ENCODE measurements at regions not wholly inside any gene's neighbourhood (a gene's known extent, or its start where the extent isn't known, plus 50 kb on each side); places are given as distances from the start of the nearest gene placed in this dataset.

DNA sequence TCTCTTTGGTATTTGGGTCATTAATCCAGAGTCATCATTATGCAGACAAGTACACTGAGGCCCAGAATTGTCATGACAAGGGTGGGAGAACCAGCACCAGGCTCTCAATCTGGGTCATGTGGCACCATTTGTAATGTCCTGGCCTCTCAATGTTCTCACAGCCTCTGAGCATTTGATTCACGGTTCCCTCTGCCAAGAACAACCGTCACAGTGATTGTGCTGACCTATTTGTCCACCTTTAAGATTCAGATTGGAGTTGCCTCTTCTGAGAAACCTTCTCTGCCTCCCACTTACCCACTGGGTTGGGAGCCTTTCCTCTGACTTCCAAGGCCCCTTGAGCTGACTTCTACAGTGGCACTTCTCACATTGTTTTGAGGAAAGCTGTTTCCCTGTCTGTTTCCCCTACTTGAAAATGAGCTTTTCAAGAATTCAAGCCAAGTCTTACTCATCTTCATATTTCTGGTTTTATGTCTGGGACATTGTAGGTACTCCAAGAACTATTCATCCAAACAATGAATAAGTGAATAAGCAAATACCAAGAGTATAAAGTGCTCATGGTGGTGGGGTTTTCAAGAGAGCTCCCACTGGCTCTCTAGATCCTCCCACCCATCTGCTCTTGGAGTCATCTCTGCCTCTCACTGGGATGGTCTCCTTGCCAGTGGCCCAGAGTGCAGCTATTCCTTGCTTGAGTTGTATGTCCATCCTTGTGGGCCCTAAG is 126.4 kb upstream of the E2F8 start:
- TF ChIP-seq, protein P1, sequence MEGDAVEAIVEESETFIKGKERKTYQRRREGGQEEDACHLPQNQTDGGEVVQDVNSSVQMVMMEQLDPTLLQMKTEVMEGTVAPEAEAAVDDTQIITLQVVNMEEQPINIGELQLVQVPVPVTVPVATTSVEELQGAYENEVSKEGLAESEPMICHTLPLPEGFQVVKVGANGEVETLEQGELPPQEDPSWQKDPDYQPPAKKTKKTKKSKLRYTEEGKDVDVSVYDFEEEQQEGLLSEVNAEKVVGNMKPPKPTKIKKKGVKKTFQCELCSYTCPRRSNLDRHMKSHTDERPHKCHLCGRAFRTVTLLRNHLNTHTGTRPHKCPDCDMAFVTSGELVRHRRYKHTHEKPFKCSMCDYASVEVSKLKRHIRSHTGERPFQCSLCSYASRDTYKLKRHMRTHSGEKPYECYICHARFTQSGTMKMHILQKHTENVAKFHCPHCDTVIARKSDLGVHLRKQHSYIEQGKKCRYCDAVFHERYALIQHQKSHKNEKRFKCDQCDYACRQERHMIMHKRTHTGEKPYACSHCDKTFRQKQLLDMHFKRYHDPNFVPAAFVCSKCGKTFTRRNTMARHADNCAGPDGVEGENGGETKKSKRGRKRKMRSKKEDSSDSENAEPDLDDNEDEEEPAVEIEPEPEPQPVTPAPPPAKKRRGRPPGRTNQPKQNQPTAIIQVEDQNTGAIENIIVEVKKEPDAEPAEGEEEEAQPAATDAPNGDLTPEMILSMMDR (conservative IDR thresholded peaks at IDR 0.05): no peak
- TF ChIP-seq ZFX (IDR thresholded peaks at IDR 0.05): no peak

All from C4-2B (cell line).